Gastroesophageal sphincter (tissue), 3 donors: ENCODE measurements at regions not wholly inside any gene's neighbourhood (a gene's known extent, or its start where the extent isn't known, plus 50 kb on each side); places are given as distances from the start of the nearest gene placed in this dataset.

ENCODE experiments used
- CTCF ChIP-seq, 4 experiments: fragments of 200-600 bp in 2 of 4; fragments of 450-650 bp in 2 of 4; sonication (generic) in 1 of 4; IDR thresholded peaks; one replicate each; pipeline ENCODE4 v1.5.1; 2017 to 2019; ENCODE audit warnings: antibody characterized with exemption in 4 of 4, mild to moderate bottlenecking in 2 of 4, moderate library complexity in 2 of 4
- POLR2A ChIP-seq, 2 donors: fragments of 450-650 bp; IDR thresholded peaks; one replicate each; pipeline ENCODE4 v1.6.1; 2017; ENCODE audit warnings: antibody characterized with exemption in 2 of 2, mild to moderate bottlenecking in 2 of 2, moderate library complexity in 1 of 2

GRCh38 chr11:134008634-134009071 lies 51.9 kb upstream of the IGSF9B start:
- TF ChIP-seq CTCF (IDR thresholded peaks at IDR 0.05) (no peak), POLR2A (IDR thresholded peaks at IDR 0.05) (no peak)
